ENCODE measurements at regions not wholly inside any gene's neighbourhood (a gene's known extent, or its start where the extent isn't known, plus 50 kb on each side); places are given as distances from the start of the nearest gene placed in this dataset.

GRCh38 chr5:89024045-89024444 lies 141.1 kb upstream of the MEF2C start:
- TF ChIP-seq POLR2AphosphoS5 (IDR thresholded peaks at IDR 0.05) (no peak), POLR2A (IDR thresholded peaks at IDR 0.05) (no peak), EP300 (IDR thresholded peaks at IDR 0.05; ENCODE audit: low read depth) (no peak)
- TF ChIP-seq, protein P1, sequence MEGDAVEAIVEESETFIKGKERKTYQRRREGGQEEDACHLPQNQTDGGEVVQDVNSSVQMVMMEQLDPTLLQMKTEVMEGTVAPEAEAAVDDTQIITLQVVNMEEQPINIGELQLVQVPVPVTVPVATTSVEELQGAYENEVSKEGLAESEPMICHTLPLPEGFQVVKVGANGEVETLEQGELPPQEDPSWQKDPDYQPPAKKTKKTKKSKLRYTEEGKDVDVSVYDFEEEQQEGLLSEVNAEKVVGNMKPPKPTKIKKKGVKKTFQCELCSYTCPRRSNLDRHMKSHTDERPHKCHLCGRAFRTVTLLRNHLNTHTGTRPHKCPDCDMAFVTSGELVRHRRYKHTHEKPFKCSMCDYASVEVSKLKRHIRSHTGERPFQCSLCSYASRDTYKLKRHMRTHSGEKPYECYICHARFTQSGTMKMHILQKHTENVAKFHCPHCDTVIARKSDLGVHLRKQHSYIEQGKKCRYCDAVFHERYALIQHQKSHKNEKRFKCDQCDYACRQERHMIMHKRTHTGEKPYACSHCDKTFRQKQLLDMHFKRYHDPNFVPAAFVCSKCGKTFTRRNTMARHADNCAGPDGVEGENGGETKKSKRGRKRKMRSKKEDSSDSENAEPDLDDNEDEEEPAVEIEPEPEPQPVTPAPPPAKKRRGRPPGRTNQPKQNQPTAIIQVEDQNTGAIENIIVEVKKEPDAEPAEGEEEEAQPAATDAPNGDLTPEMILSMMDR (IDR thresholded peaks at IDR 0.05) = no peak
